GM18499 (cell line): ENCODE measurements at regions not wholly inside any gene's neighbourhood (a gene's known extent, or its start where the extent isn't known, plus 50 kb on each side); places are given as distances from the start of the nearest gene placed in this dataset.
"Not testable (repeated sequence)": the region's sequence is repeated elsewhere in the genome, so short reads cannot be mapped to it uniquely, and the experiment has no call there.

Experiments
- ATAC-seq: cut with Tn5 transposase; IDR thresholded peaks from one replicate; pipeline ENCODE4 v1.9.1; 2021; ENCODE audit warnings: moderate number of reproducible peaks; ENCODE audit not compliant: insufficient read depth, unreplicated experiment

DNA sequence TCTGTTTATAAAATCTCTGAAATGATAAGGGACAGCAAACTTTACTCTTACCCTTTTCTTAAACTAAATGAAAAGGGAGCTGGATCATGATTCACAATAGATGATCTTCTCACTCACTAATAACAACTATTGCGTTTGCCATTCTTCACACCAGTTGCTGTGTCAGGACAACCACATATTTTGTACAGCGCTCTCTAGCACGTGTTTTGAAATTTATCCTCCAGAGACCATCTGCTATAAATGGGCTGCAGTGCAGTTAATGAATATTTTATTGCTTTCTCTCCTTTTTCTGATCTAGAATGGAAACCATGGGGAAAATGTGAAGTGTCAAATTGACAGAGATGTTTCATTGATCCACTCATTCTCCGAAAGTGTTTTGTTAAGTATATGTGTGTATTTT, 258.4 kb upstream of the CCNH start:
- no peak for ATAC-seq

DNA sequence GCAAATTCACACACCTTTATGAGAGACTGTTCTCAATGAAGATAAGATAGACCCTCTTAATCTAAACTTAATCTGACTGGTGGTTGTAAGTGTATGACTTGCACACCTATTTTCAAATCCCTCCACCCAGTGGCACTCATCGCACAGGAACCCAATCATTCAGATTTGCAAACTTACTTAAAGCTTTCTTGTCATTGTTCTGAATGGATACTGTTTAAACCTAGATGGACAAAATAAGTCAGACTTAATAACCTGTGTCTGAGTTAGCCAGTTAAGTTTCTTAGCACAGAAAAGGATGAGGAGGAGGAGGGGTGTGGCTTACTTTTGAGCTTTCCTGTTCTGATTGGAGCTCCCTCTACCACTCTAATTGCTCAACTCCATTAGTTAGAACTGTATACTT, 252.4 kb upstream of the CCNH start:
- no peak for ATAC-seq

DNA sequence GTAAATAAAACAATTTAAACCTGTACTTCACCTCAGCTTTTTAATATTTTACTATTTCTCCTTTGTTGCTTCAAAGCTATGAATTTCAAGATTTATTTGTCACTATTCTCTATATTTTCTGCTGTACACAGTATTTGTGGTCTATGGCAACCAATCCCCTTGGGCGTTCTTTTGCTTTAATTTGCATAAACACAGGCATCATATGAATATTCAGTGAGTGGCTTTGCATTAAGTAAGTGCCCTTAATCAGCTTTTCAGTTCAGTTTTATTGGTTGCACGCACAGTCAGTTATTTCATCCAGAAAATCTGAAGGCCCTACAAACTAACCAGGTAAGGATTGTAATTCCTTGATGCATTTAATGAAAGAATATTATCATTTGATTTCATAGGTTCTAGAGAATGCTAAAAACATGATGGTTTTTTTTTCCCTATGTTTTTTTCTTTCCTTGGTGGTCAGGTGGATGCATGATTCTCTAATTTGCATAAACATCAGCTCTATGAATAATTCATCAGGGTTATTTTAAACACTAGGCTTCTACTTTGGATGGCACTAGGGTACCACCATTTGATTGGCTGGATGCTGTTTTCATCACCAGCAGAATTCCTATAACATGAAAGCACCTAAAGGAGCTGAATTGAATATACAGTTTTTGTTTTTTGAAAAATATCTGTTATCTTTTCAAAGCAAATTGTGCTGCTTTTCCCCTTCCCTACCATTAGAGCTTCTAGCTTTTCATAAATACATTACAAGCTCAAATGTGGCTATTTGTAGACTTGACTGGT, 249.2 kb upstream of the CCNH start:
- no peak for ATAC-seq

DNA sequence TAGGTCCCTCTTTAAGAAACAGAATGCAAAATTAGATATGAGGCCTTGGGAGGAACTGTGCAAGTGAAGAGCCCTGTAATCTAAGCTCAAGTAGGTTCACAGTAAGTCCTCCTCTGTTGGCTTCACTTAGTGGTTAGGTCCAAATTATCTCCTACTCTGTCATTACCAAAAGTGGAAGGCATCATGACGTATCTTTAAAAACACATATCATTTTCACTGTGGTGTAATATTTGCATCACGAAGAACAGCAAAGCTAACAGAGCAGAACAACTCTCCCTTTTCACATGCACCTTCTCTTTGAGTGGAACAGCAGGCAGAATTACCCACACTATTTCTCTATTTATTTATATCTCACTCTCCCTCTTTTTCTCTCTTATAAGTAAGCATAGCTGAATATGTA, 240.5 kb upstream of the CCNH start:
- ATAC-seq: no peak

DNA sequence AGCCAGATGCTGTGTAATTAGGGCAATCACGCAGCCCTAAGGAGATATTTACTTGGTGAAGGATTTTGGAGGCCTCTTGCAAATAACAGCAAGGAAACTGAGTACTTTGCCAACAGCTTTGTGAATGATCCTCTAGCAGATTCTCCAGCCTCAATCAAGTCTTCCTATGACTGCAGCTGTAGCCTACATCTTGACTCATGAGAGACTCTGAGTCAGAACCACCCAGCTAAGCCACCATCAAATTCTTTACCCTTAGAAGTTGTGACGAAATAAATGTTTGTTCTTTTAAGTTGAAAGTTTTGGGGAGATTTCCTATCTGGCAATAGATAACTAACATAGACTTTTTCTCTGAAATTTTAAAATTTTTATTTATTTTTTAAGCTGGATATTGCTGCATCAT, 237.6 kb upstream of the CCNH start:
- ATAC-seq: no peak

DNA sequence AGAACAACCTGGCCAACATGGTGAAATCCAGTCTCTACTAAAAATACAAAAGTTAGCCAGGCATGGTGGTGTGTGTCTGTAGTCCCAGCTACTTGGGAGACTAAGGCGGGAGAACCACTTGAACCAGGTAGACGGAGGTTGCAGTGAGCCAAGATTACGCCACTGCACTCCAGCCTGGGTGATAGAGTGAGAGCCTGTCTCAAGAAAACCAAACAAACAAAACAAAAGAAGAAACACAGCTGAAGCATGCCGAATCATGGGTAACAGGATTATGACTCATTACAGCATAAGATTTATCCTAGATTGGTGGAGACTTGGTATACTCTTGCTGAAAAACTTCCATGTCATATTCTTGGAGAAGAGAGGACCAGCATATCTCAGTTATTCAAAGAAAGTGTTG, 236.7 kb upstream of the CCNH start:
- no peak for ATAC-seq

DNA sequence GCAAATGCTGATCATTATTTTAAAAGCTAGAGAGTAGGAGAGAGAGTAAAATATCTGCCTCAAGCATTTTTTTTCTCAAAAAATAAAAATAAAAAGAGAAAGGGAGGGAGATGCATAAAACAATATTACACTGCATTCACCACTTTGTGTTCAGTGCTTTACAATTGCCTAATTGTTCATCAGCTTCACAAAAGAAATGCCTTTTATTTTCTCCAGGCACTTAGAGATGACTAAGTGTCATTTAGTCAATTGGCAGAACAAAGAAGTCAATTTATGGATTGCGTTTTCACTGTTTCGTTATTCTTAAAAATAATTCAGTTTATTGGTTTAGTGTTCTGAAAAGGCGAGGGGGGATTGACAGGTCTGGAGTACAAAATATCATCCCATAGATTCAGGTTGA, 232.5 kb upstream of the CCNH start:
- ATAC-seq: no peak

DNA sequence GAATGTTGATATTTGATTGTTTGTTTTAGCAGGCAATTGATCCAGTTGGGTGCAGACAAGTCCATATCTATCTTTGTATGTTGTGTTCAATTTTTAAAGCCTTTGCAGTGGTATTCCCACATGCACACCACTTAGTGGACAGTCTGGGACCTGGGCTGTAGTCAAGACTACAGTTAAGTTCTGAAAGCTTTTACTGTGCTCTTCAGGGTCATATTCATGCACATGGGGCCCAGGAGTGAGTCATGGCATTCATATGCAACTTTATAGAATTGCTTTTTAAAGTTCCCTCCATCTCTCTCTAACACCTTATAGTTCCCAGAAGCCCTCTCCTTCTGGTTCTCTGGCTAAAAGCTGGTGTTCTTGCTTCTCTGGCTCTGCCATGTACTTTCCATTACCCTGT, 228.2 kb upstream of the CCNH start:
- no peak for ATAC-seq

DNA sequence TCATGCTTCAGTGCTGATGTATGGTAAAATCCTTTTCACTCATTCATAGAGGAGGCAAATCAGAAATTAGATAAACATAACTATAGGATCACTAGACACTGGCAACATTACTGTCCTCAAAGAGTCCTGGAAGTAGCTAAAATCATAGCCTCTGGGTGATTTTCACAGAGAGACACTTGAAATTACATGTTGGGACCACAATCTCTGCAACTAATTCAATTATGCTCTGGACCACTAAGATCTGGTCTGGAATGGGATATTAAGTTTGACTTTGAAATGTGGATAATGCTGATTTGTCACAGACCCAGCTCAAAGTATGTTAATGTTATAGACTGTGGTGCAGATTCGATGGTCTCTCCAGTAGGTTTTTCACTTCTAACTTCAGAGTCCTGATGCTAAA, 214.6 kb upstream of the CCNH start:
- ATAC-seq: no peak

DNA sequence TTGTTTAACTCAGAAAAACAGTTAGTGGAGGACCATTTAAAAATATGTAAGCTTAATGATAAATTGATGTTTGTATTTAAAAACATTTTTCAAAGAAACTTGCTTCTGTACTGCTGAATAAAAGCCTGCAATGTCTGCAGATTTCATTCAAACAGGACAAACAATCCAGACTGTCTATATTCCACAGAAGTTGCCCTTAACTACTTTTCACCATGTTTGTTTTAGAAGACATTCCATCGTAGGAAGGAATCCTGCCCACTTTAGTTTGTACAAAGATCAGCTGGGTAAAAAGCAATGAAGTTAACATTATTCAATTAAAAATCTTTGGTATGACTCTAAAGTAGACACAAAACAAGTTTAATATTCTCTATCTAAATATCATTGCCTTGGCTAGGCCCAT, 195.7 kb upstream of the CCNH start:
- ATAC-seq: no peak

DNA sequence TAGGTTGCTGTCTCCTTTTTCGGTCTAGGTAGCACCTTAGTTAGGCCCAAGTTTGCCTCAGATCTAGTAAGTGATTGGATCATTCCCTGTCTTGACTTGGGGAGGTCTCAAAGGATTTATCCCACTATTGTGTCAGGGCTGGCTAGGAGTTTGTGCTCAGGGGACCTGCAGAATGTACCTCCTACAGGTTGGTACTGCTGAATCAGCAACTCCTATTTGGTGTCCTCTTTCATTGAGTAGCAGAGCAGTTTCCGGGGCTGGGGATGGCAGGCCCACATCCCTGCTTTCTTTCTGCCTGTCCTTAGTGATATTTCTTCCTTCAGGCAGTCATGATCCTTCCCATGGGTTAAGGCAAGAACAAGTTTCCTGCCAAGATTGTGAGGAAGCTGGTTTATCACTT, 192.9 kb upstream of the CCNH start:
- ATAC-seq: no peak

DNA sequence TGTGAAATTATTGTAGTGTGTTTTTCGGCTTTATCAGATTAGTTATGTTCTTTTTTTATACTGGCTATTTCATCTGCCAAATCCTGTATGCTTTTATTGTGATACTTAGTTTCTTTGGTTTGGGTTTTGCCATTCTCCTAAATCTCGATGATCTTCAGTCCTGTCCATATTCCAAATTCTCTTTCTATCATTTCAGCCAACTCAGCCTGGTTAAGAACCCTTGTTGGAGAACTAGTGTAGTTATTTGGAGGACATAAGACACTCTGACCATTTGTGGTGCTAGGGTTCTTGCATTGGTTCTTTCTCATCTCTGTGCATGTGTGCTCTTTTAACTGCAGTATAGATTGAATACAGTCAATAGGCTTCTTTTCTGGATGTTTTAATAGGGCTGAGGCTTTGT, 187.0 kb upstream of the CCNH start:
- ATAC-seq: no peak

DNA sequence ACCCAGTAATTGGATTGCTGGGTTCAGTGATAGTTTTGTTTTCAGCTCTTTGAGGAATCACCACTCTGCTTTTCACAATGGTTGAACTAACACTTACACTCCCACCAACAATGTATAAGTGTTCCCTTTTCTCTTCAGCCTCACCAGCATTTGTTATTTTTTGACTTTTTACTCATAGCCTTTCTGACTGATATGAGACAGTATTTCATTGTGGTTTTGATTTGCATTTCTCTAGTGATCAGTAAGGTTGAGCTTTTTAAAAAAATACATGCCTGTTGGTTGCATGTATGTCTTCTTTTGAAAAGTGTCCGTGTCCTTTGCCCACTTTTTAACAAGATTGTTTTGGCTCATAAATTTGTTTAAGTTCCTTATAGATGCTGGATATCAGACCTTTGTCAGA, 185.7 kb upstream of the CCNH start:
- ATAC-seq: no peak

DNA sequence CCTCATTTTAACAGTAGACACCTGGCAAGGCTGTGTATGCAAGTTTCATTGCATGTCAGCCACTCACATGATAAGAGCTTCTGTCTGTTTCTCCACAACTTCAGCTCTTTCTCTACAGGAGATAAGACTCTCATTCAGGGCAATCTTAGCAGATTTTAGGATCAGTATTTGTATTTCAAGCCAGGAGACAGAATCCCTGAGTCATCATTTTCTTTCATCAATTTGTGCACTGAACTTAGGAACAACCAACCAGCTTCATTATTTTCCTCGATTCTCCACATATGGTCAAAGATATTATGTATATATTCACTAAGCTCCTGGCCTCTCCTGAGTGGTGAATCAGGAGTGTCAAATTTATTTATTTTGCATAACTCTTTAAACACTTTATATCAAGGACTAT, 181.8 kb upstream of the CCNH start:
- no peak for ATAC-seq

DNA sequence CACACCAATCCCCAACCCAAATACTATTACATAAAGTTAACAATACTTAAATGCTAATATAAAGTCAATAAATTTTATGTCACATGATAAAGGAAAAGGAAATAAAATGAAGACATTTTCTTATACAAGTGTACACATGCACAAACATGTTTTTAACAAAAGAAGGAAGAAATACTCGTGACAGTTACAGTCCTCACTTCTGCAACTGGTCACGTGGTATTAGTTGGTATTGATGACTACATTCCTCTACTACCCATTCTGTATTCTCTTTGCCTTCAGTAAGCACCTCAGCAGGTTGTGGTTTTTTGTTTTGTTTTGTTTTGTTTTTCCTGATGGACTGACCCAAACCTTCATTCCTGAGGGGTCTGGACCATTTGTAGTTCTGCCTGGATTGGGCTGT, 176.9 kb upstream of the CCNH start:
- no peak for ATAC-seq

DNA sequence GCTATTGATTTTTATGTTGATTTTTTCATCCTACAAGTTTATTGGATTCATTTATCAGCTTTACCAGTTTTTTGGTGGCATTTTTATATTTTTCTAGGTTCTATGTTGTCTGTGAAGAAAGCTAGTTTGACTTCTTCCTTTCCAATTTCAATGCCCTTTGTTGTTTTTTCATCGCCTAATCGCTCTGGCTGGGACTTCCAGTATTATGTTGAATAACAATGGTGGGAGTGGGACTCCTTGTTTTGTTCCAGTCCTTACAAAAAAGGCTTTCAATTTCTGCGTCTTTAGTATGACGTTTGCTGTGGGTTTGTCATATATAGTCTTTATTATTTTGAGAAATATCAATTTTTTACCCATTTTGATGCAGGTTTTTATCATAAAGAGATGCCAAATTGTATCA, 175.6 kb upstream of the CCNH start:
- no peak for ATAC-seq

DNA sequence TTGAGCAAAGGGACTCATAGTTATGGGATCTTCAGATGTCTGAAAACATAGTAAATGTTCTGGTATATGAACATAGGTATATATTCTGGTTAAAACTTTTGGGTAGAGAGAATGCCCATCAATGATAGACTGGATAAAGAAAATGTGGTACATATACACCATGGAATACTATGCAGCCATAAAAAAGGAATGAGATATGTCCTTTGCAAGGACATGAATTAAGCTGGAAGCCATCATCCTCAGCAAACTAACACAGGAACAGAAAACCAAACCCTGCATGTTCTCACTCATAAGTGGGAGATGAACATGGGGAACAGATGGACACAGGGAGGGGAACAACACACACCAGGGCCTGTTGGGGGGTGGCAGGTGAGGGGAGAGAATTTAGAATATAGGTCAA, 171.0 kb upstream of the CCNH start:
- ATAC-seq: not testable (repeated sequence)

DNA sequence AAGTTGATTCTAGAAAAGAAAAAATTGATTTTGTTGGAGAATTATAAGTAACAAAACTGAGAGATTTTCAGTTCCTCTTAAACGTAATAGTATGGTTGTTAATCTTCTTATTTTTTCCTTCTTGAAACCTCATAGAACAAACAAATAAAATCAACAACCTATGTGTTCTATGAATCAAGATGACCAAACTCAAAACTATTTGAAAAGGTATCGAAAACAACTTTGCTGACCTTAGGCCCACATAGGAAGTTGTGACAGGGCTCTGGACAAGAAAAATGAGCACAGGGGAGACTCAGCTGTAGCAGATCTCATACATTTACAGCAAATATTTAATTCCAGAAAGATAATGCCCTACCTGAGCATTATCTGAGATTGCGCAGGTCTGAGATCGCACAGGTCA, 169.4 kb upstream of the CCNH start:
- no peak for ATAC-seq

DNA sequence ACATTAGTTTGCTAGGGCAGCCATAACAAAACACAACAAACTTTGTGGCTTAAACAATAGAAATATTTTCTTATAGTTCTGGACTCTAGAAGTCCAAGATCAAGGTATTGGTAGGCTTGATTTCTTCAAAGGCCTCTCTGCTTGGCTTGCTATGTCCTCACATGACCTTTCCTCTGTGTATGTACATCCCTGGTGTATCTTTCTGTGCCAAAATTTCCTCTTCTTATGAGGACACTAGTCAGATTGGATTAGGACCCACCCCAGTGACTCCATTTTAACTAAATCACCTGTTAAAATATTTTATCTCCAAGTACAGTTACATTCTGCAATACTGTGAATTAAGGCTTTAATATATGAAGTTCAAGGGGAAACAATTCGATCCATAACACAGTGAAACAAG, 168.9 kb upstream of the CCNH start:
- no peak for ATAC-seq

DNA sequence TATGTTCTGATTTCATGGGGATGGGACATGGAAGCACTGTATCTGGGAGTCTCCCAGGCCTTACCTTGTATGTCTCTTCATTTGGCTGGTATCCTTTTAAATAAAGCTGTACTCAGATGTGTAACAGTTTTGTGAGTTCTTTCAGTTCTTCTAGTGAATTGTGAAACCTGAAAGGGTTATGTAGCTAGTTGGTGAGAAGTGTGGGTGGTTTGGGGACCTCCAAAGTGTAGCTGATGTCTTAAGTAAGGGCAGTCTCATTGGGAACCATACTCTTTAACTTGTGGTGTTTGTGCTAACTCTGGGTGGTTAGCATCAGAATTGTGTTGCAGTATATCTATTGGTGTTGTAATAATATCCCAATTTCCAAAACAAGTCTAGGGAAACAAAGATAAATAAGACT, 166.9 kb upstream of the CCNH start:
- no peak for ATAC-seq

DNA sequence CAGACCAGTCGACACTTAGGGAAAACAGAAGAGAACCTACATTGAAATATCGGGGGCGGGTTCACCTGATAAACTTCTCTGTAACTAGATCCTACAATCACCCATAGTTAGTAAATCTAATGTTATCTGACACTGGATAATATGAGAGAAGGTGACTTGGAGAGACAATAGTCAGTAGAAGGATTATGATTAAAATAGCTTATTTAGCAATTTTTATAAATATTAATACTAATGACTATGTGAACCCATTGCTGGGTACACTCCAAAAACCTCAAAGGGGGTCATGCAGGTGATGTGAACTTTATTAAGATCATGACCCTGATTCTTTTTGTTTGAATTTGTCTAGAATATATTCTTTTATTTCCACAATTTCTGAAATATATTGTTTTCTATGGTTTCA, 164.1 kb upstream of the CCNH start:
- ATAC-seq: no peak

DNA sequence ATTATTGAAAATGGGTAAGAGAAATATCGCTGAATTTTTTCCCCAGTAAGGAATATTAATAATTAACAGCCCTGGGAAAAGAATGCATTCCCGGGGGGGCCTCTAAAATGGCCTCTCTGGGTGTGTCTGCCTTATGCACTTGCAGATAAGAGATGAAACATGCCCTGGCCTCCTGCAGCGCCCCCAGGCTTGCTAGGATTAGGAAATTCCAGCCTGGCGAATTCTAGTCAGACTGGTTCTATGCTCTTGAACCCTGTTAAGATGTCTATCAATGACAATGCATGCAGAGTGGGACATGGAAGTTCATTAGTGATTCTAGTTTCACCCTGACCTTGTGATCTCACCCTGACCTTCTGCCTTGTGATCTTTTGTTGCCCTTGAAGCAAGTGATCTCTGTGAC, 163.6 kb upstream of the CCNH start:
- not testable (repeated sequence) for ATAC-seq

DNA sequence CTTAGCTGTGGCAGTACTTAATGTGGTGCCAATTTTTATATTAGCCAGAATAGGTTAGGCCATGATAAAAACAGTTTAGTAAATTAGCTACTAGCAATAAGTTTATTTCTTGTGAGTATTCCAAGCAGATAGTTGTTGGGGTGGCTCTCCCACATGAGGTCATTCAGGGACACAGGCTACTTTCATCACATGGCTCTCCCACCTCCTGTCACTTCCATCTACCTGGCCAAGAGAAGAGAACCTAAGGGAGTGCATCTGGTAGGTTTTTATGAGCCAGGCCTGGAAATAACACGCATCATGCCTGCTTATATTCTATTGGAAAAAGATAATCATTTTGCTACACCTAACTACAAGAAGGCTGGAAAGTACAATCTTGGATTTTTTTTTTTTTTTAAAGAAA, 161.4 kb upstream of the CCNH start:
- no peak for ATAC-seq
